GM12875 (cell line): ENCODE measurements at regions not wholly inside any gene's neighbourhood (a gene's known extent, or its start where the extent isn't known, plus 50 kb on each side); places are given as distances from the start of the nearest gene placed in this dataset.

Experiments
- H3K4me3 ChIP-seq: one replicate; pipeline ENCODE4 v1.5.1; 2011; ENCODE audit warnings: low read depth, low read length, control low read depth
- TF ChIP-seq, protein P1 (sequence below): IDR thresholded peaks from 2 replicates; pipeline ENCODE4 v1.5.1; 2011; ENCODE audit warnings: low read depth, mild to moderate bottlenecking, control low read depth, inconsistent platforms, low read length, moderate library complexity, borderline replicate concordance; ENCODE audit not compliant: insufficient read depth

DNA sequence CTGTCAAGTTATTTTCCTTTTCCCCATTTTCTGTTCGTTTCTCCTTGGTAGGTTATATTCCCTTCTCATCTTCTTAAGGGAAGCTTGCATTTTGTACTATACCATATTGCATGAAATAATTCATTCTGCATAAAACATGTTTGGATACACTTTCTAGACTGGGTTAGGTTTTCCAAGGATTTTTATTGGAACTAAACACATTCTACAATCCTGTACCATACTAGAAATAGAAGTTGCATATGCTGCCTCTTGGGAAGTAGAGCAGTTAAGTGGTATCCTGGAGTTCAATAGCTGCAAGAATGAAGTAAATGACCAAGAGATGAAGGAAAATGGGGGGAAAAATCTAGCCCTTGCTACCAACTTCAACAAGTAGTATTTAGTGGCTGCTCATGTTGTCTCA lies 393.7 kb upstream of the SLIT2 start:
- no peak overlapping the region for H3K4me3 ChIP-seq
- TF ChIP-seq, protein P1, sequence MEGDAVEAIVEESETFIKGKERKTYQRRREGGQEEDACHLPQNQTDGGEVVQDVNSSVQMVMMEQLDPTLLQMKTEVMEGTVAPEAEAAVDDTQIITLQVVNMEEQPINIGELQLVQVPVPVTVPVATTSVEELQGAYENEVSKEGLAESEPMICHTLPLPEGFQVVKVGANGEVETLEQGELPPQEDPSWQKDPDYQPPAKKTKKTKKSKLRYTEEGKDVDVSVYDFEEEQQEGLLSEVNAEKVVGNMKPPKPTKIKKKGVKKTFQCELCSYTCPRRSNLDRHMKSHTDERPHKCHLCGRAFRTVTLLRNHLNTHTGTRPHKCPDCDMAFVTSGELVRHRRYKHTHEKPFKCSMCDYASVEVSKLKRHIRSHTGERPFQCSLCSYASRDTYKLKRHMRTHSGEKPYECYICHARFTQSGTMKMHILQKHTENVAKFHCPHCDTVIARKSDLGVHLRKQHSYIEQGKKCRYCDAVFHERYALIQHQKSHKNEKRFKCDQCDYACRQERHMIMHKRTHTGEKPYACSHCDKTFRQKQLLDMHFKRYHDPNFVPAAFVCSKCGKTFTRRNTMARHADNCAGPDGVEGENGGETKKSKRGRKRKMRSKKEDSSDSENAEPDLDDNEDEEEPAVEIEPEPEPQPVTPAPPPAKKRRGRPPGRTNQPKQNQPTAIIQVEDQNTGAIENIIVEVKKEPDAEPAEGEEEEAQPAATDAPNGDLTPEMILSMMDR, result no peak

DNA sequence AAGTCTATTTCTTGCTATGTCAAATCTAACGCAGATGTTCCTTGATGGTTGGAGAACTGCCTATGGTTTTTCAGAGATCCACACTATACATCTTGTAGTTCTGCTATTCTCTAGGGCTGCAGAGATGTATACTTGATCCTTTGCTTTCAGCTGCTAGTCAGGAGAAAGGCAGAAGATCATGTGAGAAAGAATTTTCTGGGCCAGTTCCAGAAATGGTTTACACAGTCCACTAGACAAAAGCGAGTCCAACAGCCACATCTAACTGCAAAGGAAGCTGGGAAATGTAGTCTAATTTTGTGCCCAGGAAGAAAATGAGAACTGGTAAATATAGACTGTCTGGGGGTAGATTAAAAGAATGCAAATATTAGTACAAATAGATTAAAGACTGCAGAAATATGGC lies 394.3 kb upstream of the SLIT2 start:
- TF ChIP-seq, protein P1, result no peak
- H3K4me3 ChIP-seq, result no peak overlapping the region

DNA sequence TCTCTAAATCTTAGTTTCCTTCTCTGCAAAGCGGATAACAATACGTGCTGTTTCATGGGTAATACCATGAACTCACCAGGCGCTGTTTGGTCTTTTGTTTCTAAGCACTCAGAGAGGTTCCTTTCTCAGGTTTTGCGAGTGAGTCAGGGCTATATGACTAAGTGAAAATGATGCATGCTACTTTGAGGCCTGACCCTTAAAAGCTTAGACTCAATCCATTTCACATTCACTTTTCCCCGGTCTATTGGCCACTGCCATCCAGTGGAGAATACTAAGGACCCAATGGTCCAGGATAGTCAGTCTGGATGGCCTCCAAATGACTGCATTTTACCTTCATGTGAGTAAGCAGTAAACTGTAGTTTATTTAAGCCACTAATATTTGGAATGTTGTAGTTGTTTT lies 400.8 kb upstream of the SLIT2 start:
- H3K4me3 ChIP-seq, result no peak overlapping the region

DNA sequence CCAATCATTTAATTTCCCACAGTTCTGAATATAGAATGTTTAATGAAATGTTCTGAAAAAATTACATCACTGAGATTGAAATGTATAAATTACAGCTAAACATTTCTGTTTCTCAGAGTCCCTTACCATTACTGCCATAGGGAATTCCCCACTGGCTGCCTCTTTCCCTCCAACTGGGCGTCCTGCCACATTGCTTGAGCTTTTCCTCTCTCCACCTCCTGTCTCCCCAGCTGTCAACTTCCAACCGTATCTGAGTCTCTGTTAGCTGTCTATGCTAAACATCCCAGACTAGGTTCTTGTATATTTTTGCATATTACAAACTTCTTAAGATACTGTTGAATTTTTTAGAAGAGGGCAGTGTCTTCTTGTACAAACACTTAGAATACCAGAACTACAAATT lies 407.3 kb upstream of the SLIT2 start:
- no peak overlapping the region for H3K4me3 ChIP-seq
- TF ChIP-seq, protein P1, result no peak

More for the DNA sequence above, 400.8 kb upstream of the SLIT2 start:
- TF ChIP-seq, protein P1, result no peak

DNA sequence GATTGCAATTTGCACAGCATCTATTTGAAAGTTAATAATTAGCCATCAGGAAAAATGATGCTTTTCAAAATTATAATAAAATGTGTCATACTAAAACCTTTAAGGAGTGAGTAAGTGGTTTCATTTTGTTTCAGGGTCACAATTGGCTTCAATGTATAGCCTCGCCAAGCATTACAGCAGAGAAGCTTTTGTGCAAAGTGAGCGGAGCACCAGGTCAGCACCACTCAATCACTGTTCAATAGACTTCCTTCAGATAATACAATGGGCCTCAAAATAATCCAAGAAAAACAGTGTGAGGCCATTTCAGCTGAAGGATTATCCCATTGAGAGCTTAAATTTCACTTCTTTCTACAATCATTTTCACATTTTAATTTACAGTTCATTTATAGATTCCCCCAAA lies 409.2 kb upstream of the SLIT2 start:
- H3K4me3 ChIP-seq, result no peak overlapping the region
- TF ChIP-seq, protein P1, result no peak

DNA sequence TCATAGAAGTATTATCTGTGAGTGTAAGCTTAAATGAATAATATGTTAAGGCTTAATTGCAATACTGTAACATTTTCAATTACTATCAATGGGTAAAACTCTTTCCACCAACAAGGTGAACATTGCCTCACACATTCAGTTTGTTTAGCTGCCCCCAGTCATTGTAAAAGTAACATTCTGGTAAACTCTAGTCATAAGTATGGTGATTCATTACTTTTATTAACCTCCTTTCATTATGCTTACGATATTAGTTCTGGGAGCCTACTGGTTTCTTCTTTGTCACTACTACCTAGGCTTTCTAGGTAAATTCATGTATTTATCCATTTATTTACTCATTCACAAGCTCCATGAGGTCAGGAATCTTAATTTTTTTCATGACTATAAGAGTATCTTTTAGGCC lies 412.8 kb upstream of the SLIT2 start:
- H3K4me3 ChIP-seq, result no peak overlapping the region
- TF ChIP-seq, protein P1, result no peak

DNA sequence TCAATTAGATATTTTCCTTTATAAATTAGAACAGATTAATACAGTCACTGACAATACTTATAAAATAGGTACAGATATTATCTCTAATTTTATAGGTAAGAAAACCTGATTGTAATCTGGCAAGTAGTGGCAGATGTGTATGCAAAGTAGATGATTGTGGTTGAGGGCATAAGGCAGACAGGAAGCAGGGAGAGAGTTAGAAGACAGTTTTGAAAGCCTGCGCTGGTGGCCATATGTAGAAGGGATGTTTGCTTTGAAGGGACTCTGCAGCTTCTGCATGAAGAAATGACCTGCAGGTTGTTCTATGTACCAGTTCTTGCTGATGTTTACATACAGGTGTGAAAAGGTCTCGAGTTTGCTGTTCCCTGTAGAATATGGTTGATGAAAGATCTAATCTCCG lies 416.3 kb upstream of the SLIT2 start:
- no peak overlapping the region for H3K4me3 ChIP-seq
- TF ChIP-seq, protein P1, result no peak
